PC-3 (cell line): ENCODE measurements at regions not wholly inside any gene's neighbourhood (a gene's known extent, or its start where the extent isn't known, plus 50 kb on each side); places are given as distances from the start of the nearest gene placed in this dataset.

Source experiments
- ATAC-seq: fragments of 200-7000 bp; cut with Tn5 transposase; 2 replicates; pipeline ENCODE4 v1.9.1; 2020; ENCODE audit warnings: mild to moderate bottlenecking, moderate library complexity
- BruUV-seq: library from RNA; stranded (reverse); fragments of 400-500 nt; replicated peaks from 2 replicates; lab custom pipeline; 2021; lab: Mats Ljungman, UMichigan
- CTCF ChIA-PET: fragments of 300-600 bp; sonication (Branson Sonifier 250); formaldehyde crosslinking; loops from one replicate; lab custom pipeline; 2022; ENCODE audit warnings: antibody characterized with exemption; lab: Charles Lee
- POLR2A ChIA-PET: fragments of 300-600 bp; sonication (Branson Sonifier 250); formaldehyde crosslinking; loops from one replicate; lab custom pipeline; 2022; ENCODE audit warnings: antibody characterized with exemption; ENCODE audit not compliant: unreplicated experiment; lab: Charles Lee
- DNase-seq: peaks from one replicate; pipeline ENCODE4 v3.0.0-alpha.2; 2015
- H2AFZ ChIP-seq: fragments of 300-600 bp; sonication (generic); 2 replicates; pipeline ENCODE4 v1.6.0; 2016; ENCODE audit warnings: antibody characterized with exemption, low read length
- H3F3A ChIP-seq: fragments of 300-600 bp; sonication (generic); one replicate; pipeline ENCODE4 v1.6.0; 2017; ENCODE audit warnings: antibody characterized with exemption, low read length, control low read depth, mild to moderate bottlenecking; ENCODE audit not compliant: unreplicated experiment
- H3K27ac ChIP-seq: fragments of 300-600 bp; sonication (generic); 2 replicates; pipeline ENCODE4 v1.5.1; 2016; ENCODE audit warnings: mild to moderate bottlenecking, low read length
- H3K27me3 ChIP-seq: fragments of 300-600 bp; sonication (generic); 2 replicates; pipeline ENCODE4 v1.6.1; 2016; ENCODE audit warnings: low read length, mixed read lengths
- H3K36me3 ChIP-seq: fragments of 300-600 bp; sonication (generic); 2 replicates; pipeline ENCODE4 v1.6.1; 2016; ENCODE audit warnings: low read depth, mixed run types, low read length, mixed read lengths
- H3K4me1 ChIP-seq: fragments of 300-600 bp; sonication (generic); 2 replicates; pipeline ENCODE4 v1.5.1; 2016; ENCODE audit warnings: low read length; ENCODE audit not compliant: insufficient read depth
- H3K4me2 ChIP-seq: fragments of 300-600 bp; sonication (generic); 2 replicates; pipeline ENCODE4 v1.6.0; 2016; ENCODE audit warnings: low read length
- H3K4me3 ChIP-seq: fragments of 300-600 bp; sonication (generic); 2 replicates; pipeline ENCODE4 v1.5.1; 2016; ENCODE audit warnings: mild to moderate bottlenecking, low read length, mixed read lengths
- H3K79me2 ChIP-seq: fragments of 300-600 bp; sonication (generic); 2 replicates; pipeline ENCODE4 v1.6.1; 2017; ENCODE audit warnings: low read length, mixed read lengths
- H3K9ac ChIP-seq: fragments of 300-600 bp; sonication (generic); 2 replicates; pipeline ENCODE4 v1.6.0; 2016; ENCODE audit warnings: mild to moderate bottlenecking, low read length
- H3K9me2 ChIP-seq: fragments of 300-600 bp; sonication (generic); replicated peaks from 2 replicates; pipeline ENCODE4 v1.6.1; 2016; ENCODE audit warnings: mixed run types, low read length, mixed read lengths
- H3K9me3 ChIP-seq: fragments of 300-600 bp; sonication (generic); 2 replicates; pipeline ENCODE4 v1.6.1; 2016; ENCODE audit warnings: low read length, mixed read lengths
- H4K20me1 ChIP-seq: fragments of 300-600 bp; sonication (generic); 2 replicates; pipeline ENCODE4 v1.6.1; 2016; ENCODE audit warnings: low read length, mixed read lengths
- CTCF ChIP-seq: fragments of 300-600 bp; sonication (generic); conservative IDR thresholded peaks from 2 replicates; pipeline ENCODE4 v1.5.1; 2017; ENCODE audit warnings: antibody characterized with exemption, low read depth, mild to moderate bottlenecking, low read length
- EZH2 ChIP-seq: fragments of 300-600 bp; sonication (generic); IDR thresholded peaks from one replicate; pipeline ENCODE4 v1.6.1; 2017; ENCODE audit warnings: antibody characterized with exemption, mild to moderate bottlenecking, low read length; ENCODE audit not compliant: unreplicated experiment
- EZH2phosphoT487 ChIP-seq: fragments of 300-600 bp; sonication (generic); IDR thresholded peaks from 2 replicates; pipeline ENCODE4 v1.6.1; 2018; ENCODE audit warnings: mild to moderate bottlenecking, antibody characterized with exemption, low read length, borderline replicate concordance
- intact Hi-C: fragments of 100-400 bp; cut with micrococcal nuclease; formaldehyde crosslinking; loops from 2 replicates; pipeline ENCODE4 v1.9.0; 2023

- POLR2A ChIA-PET: no interaction called here
- no peaks in the 10 kb centered on the region for H3K79me2 ChIP-seq
- no peak overlapping the region for H2AFZ ChIP-seq
- H3K9me2 ChIP-seq: no peaks in the 10 kb centered on the region
- 0 out of 2 replicates have a peak, but pooled peaks cover 6% of the 10 kb centered on the region for H3K4me1 ChIP-seq
- no peaks in the 10 kb centered on the region for H3K27me3 ChIP-seq
- H4K20me1 ChIP-seq: no peaks in the 10 kb centered on the region
- DNase-seq (no peak), ATAC-seq (no peak)
- no peak overlapping the region for H3K9ac ChIP-seq
- CTCF ChIA-PET: no interaction called here
- TF ChIP-seq CTCF (no peak), EZH2phosphoT487 (no peak), EZH2 (no peak)
- intact Hi-C loops: no loop called here
- no peaks in the 10 kb centered on the region for H3K9me3 ChIP-seq
- H3F3A ChIP-seq: no peaks in the 10 kb centered on the region
- BruUV-seq: no TSS peak
- H3K4me3 ChIP-seq: no peak overlapping the region
- no peak overlapping the region for H3K27ac ChIP-seq
- no peaks in the 10 kb centered on the region for H3K36me3 ChIP-seq
- H3K4me2 ChIP-seq: no peak overlapping the region
These were observed 89.0 kb upstream of the CLDN10 start for GRCh38 chr13:95463531-95463930.

GRCh38 chr13:95470574-95471366, 81.8 kb upstream of the CLDN10 start:
- no peak for ATAC-seq
- Histone ChIP-seq H3K9me3 (no peaks in the 10 kb centered on the region), H3K27ac (no peak overlapping the region), H3K9me2 (no peaks in the 10 kb centered on the region), H4K20me1 (no peaks in the 10 kb centered on the region), H3K9ac (no peak overlapping the region), H3F3A (no peaks in the 10 kb centered on the region), H3K4me1 (0 out of 2 replicates have a peak, but pooled peaks cover 6% of the 10 kb centered on the region), H3K36me3 (no peaks in the 10 kb centered on the region), H3K4me3 (no peak overlapping the region), H3K4me2 (no peak overlapping the region), H2AFZ (no peak overlapping the region), H3K27me3 (no peaks in the 10 kb centered on the region), H3K79me2 (no peaks in the 10 kb centered on the region)
- CTCF ChIA-PET: no interaction called here
- no TSS peak for BruUV-seq
- POLR2A ChIA-PET: no interaction called here
- TF ChIP-seq CTCF (no peak), EZH2phosphoT487 (no peak), EZH2 (no peak)
- intact Hi-C loops: no loop called here
- no peak for DNase-seq

GRCh38 chr13:95471960-95472359, 80.6 kb upstream of the CLDN10 start:
- Histone ChIP-seq H3K4me2 (no peak overlapping the region), H4K20me1 (no peaks in the 10 kb centered on the region), H3K79me2 (no peaks in the 10 kb centered on the region), H3K4me1 (0 out of 2 replicates have a peak, but pooled peaks cover 6% of the 10 kb centered on the region), H3K27me3 (no peaks in the 10 kb centered on the region), H3F3A (no peaks in the 10 kb centered on the region), H3K36me3 (no peaks in the 10 kb centered on the region), H3K9me3 (no peaks in the 10 kb centered on the region), H3K4me3 (no peak overlapping the region), H3K9me2 (no peaks in the 10 kb centered on the region), H3K9ac (no peak overlapping the region), H2AFZ (no peak overlapping the region), H3K27ac (no peak overlapping the region)
- ATAC-seq: no peak
- intact Hi-C loops: no loop called here
- TF ChIP-seq CTCF (no peak), EZH2 (no peak), EZH2phosphoT487 (no peak)
- CTCF ChIA-PET: no interaction called here
- no peak for DNase-seq
- POLR2A ChIA-PET: no interaction called here
- no TSS peak for BruUV-seq
